NCI-H146 (cell line): ENCODE measurements at regions not wholly inside any gene's neighbourhood (a gene's known extent, or its start where the extent isn't known, plus 50 kb on each side); places are given as distances from the start of the nearest gene placed in this dataset.

ENCODE experiments used
- DNase-seq: peaks from one replicate; lab custom pipeline; 2025; lab: John Stamatoyannopoulos, UW

DNA sequence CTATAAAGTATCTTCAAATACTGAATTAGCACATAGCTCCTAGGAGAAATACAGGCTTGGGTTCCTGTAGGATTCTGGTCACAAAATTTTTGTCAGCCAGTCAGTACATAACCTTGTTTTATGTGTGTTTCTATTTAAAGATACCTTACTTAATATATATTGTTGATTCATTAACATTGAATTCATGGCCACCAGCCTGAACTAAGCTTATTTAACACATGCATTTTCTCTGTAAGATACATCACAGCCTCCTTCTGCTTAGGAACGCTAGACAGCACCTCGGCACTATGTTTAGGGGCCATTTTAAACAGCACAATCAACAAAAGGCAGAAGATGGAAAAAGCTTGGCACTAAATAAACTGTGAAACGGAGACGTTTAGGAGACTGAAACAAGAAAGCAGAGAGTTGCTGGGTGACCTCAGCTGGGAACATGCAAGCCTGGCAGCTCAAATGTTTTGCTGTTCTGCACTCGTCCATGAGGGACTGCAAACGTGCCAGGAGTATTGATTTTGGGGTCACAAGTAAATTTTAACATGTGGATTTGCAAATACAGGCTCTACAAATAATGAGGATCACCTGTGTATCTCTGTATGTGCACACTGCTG lies 432.2 kb upstream of the TPM1 start:
- no peak for DNase-seq

DNA sequence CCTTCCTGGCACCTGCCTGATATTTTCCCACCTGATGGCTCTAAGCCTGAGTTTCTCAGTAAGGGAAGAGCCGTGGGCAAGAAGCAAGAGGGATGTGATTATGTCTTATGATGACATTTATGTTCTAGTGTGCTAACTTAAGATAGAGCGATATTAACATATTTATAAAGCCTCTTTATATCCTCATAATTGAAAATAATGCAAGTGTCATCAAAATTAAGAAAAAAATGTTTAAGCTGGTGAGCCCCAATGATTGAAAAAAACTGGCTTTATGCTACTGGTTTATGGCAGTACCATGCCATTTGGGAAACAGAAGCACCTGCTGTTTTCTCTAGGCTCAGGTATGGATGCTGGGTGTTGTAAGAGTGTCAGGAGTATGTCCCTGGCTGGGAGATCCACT lies 431.5 kb upstream of the TPM1 start:
- no peak for DNase-seq

- DNase-seq, result no peak
Measured at GRCh38 chr15:62612183-62612733, 430.3 kb upstream of the TPM1 start.

- DNase-seq, result no peak
Measured at GRCh38 chr15:62612771-62613170, 429.8 kb upstream of the TPM1 start.

GRCh38 chr15:62616746-62617145 lies 425.8 kb upstream of the TPM1 start:
- DNase-seq, result no peak

- DNase-seq, result no peak
Measured at GRCh38 chr15:62617741-62618140, 424.8 kb upstream of the TPM1 start.

GRCh38 chr15:62618432-62618831 lies 424.1 kb upstream of the TPM1 start:
- DNase-seq, result no peak

- DNase-seq, result no peak
Measured at GRCh38 chr15:62618846-62619504, 423.6 kb upstream of the TPM1 start.

- no peak for DNase-seq
Measured at GRCh38 chr15:62619526-62619925, 423.0 kb upstream of the TPM1 start.

- no peak for DNase-seq
Measured at GRCh38 chr15:62622775-62623174, 419.8 kb upstream of the TPM1 start.

- DNase-seq, result no peak
Measured at GRCh38 chr15:62624547-62625378, 417.8 kb upstream of the TPM1 start.

GRCh38 chr15:62625429-62626033 lies 417.0 kb upstream of the TPM1 start:
- DNase-seq, result no peak

- no peak for DNase-seq
Measured at GRCh38 chr15:62626903-62627302, 415.6 kb upstream of the TPM1 start.

GRCh38 chr15:62631076-62631724 lies 411.3 kb upstream of the TPM1 start:
- no peak for DNase-seq

DNA sequence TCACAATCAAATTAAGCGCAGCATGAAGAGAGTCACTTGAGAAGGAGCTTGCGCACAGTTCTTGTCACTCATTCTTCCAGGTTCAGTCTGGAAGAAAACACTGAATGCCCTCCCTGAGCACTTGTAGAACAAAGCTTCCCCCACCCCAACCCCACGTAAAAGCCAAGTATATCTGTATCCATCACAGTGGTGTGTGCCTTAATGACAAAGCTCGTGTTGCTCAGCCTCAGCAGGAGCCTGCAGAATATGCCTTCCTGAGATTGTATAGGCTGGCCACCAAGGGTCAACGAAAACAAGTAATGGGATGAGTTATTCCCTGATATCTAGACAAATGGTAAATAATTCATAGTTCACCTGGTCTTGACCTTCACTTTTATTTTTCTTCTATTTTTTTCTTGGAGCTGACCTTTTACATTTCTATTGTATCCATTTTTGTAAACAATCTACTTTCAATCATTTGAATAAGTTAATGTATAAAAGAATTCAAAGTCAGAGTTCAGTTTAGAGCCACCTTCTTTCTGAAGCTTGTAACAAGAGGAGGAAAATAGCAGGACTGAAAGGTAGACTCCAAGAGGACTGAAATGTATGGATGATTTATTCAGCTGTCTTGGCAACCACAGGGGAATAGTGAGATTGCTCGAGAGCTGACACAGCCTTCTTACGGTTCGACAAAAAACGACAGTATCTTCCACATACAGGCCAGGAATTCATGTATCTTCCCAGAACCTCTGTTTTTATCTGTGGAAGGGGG lies 405.5 kb upstream of the TPM1 start:
- DNase-seq, result no peak

DNA sequence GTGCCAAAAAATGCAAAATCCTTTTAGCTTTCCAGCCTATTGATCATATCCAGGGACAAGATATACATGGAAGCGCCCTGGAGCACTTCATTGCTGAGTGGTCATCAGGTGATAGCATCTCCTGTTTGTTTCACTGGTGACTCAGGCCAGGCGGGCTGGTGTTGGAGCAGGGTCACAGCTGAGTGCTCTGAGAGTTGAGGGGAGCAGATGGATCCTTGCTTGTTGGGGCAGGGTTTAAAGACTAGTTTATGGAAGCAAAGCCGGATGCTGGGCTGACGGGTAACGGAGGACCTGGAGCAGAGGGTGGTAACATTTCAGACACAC lies 405.0 kb upstream of the TPM1 start:
- no peak for DNase-seq

GRCh38 chr15:62637950-62638619 lies 404.5 kb upstream of the TPM1 start:
- no peak for DNase-seq

- DNase-seq, result no peak
Measured at GRCh38 chr15:62639432-62639831, 403.1 kb upstream of the TPM1 start.

DNA sequence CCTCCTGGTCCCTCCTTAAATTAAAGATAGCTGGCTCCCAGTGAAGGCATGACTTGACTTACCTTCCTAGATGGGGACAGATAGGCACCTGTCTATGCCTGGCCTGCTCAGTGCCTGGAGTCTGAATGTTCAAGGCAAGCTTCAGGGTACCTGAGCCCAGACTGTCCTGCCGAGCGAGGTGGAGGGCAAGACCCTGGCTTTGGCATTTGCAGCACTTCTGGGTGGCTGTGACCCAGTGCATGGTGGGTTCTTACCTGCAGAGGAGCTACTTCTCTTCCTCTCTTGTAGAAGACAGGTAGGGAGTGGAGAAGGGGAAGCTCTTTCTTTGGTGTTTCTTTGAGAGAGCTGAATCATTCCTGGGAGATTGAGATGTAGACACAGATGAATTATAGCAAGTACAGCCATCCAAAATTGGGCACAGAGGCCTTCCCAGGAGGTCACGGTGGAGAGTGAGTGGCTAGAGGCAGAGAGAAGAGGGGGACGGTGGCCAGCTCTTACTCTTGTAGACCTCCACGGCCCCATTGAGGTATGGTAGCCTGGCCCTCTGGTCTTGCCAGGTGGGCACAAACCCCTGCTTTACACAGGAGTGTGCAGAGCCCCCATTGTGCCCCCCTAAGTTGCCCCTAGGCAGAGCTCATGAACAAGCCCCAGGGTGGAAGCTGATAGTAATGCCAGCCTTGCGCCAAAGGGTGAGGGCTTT lies 402.5 kb upstream of the TPM1 start:
- DNase-seq, result no peak

- DNase-seq, result no peak
Measured at GRCh38 chr15:62641825-62642224, 400.7 kb upstream of the TPM1 start.
